ENCODE measurements at regions not wholly inside any gene's neighbourhood (a gene's known extent, or its start where the extent isn't known, plus 50 kb on each side); places are given as distances from the start of the nearest gene placed in this dataset.

- TF ChIP-seq CTCF (IDR thresholded peaks at IDR 0.05), result no peak
- no peak for TF ChIP-seq ZFX (IDR thresholded peaks at IDR 0.05; ENCODE audit: borderline replicate concordance)
These were observed 1233.3 kb upstream of the SEL1L start for GRCh38 chr14:82766996-82767395.

All from 22Rv1 (cell line).